Activated naive CD4-positive, alpha-beta T cell treated with Interleukin-2 at 50 U/mL for 16 hours (primary cell): ENCODE measurements at regions not wholly inside any gene's neighbourhood (a gene's known extent, or its start where the extent isn't known, plus 50 kb on each side); places are given as distances from the start of the nearest gene placed in this dataset.
"Not testable (repeated sequence)": the region's sequence is repeated elsewhere in the genome, so short reads cannot be mapped to it uniquely, and the experiment has no call there.

Source experiments
- DNase-seq: peaks from one replicate; pipeline ENCODE4 v3.0.0-alpha.2; 2020

GRCh38 chr2:171266102-171266501 is 105.4 kb upstream of the TLK1 start:
- no peak for DNase-seq

GRCh38 chr2:171261529-171261928 is 100.8 kb upstream of the TLK1 start:
- not testable (repeated sequence) for DNase-seq

- DNase-seq = peak; percentile 22
Measured at GRCh38 chr2:171260471-171261424, 100.1 kb upstream of the TLK1 start.

DNA sequence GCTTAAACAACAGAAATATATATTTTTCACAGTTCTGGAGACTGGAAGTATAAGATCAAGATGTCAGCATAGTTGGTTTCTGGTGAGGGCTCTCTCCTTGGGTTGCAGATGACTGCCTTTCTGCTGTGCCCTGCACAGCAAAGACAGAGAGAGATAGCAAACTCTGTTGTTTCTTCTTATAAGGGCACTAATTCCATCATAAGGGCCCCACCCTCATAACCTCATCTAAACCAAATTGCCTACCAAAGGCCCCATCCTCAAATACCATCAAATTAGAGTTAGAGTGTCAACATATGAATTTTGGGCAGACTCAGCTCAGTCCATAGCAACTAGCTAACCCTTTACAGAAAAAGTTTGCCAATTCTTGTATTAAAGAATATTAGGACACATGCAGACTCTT is 94.0 kb upstream of the TLK1 start:
- DNase-seq = no peak

DNA sequence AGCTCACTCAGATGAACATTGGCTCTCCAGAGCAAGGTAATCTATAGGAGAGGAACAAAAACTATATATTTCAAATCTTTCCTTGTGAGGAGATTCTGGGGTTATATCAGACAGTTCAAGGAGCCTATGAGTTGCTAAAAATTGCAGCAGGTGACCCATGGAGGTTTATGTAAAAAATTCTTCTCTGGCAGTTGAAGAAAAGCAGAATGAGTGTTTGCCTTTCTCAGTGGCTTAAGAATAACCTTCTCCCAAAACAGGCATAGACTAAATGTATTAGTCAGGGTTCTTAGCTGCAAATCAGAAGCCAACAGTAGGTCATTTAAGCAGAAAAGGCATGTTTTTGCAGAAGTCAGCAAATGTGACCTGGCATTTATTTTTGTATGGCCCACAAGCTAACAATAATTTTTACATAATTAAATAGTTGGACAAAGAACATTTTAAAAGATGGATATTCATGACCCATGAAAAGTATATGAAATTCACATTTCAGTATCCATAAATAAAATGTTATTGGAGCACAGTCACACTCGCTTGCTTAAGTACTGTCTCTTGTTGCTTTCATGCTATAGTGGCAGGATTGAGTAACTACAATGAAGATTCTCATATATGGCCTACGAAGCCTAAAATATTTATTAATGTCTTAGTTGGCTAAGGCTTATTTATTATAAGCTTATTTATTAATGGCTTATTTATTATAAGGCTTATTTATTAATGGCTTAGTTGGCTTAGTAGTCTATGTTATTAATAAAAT is 93.4 kb upstream of the TLK1 start:
- no peak for DNase-seq

DNA sequence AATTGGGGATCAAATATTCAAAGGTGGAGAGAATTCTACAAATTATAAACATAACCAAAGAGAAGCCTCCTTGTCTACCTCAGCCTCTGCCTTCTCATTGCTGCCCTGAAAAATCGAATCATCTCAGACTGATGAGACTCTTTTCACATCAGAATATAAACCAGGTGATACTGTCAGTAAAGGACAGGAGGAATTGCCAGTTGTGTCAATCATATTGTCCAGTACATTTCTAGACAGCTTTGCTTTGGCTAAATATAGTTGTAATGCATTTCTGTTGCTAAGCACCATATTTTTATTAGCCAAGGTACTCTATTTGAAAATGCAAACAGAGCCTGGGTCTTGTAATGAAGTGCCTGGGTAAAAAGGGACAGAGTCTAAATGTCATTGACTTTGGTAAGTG is 92.6 kb upstream of the TLK1 start:
- DNase-seq = no peak

GRCh38 chr2:171249689-171250088 is 89.0 kb upstream of the TLK1 start:
- no peak for DNase-seq

DNA sequence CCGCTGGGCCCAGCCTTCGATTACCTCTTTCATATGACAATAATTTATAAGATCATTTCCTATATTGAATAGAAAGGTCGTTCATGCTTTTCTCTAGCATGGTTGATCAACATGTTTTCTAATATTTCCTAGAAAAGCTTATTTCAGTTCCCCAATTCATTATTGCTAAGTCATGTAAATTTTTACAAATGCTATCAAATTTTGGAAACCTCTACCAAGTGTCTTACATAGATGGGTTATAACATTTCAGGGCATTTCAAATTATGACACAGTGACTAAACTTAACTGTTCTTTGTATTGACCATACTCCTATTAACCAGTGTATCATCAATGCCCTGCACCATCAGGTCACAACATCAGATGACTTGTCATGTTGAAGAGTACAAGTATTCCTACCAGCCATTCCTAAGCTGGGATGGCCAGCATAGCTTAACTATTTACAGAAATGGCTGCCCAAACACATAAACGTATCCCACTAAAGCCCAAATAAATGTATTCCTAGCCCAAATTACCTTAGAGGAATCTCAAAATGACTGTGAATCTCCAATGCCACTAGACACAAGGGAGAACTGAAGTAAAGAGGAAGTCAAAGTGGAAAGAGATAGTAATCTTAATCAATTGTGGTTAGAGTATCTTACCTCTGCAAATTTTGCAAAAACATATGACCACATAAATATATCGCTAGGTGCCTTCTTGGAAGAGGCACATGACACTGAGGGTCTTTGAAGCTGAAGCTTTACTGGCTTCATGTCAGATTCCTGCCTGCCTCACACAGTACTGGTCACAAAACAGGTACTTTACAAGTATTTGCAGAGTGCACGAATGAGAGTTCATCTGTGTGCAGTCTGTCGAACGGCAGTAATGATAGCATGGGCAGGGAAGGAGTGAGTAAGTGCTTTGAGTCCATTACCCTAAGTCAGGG is 87.3 kb upstream of the TLK1 start:
- DNase-seq = peak; percentile 7

GRCh38 chr2:171244970-171245782 is 84.5 kb upstream of the TLK1 start:
- DNase-seq = no peak

DNA sequence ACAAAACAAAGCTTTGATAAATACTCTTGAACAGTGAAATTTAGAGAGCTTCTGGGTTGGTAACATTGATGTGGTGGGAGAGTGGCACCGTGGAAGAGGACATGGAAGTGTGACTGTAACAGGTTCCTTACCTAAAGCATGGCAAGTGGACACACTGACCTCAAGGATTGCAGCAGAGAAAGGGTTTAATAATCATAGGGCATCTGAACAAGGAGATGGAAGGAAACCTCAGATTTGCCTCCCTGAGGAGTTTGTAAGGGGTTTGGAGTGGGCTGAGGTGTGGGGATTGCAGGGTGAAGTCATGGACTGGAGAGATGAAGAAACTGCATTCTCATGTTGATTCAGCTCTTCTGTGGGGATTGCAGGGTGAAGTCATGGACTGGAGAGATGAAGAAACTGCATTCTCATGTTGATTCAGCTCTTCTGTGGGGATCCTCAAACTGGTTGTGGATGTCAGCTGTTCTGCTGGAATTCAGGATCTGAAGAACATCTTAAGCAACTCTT is 83.8 kb upstream of the TLK1 start:
- no peak for DNase-seq

DNA sequence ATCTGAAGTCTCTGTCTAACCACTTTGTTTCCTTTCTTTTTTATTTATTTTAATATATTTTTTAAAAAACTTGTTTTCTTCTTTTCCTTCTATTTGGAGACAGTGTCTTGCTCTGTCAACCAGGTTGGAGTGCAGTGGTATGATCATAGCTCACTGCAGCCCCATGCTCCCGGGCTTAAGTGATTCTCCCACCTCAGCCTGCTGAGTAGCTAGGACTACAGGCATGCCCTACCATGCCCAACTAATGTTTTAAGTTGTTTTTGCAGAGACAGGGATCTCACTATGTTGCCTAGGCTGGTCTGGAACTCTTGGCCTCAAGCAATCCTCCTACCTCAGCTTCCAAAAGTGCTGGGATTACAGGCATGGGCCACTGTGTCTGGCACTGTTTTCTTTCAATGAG is 81.1 kb upstream of the TLK1 start:
- no peak for DNase-seq

GRCh38 chr2:171238946-171239345 is 78.3 kb upstream of the TLK1 start:
- DNase-seq = no peak

- DNase-seq = no peak
Measured at GRCh38 chr2:171237751-171238505, 77.2 kb upstream of the TLK1 start.

DNA sequence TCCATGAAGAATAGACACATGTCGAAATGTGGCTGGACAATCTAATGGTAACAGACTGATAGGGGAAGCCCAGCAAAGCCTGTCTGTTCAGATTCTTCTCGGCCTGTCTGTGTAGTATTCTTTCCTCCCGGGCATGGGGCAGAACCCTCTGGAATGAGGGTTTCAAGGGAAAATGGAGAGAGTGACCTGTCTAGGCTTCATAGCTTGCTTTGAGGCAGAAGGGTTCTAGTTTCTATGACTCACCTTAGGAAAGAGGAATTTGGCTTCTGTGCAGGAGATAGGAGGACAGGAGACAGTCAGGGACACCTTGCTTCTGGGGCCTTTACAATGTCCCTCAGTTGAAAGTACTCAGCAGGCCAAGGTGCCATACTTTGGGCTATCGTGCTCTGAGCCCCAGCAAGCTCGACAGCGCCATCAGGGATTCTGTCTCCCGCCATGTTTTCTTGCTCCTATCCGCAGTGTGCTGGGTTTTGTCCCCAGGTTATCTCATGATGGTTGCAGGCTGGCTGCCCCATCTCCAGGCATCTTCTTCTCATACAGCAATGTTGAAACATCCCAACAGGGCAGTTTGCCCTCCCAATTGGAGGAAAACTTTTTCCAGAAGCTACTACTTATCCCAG is 74.7 kb upstream of the TLK1 start:
- DNase-seq = no peak

- DNase-seq = no peak
Measured at GRCh38 chr2:171230176-171230575, 69.5 kb upstream of the TLK1 start.

GRCh38 chr2:171228826-171229225 is 68.1 kb upstream of the TLK1 start:
- no peak for DNase-seq

DNA sequence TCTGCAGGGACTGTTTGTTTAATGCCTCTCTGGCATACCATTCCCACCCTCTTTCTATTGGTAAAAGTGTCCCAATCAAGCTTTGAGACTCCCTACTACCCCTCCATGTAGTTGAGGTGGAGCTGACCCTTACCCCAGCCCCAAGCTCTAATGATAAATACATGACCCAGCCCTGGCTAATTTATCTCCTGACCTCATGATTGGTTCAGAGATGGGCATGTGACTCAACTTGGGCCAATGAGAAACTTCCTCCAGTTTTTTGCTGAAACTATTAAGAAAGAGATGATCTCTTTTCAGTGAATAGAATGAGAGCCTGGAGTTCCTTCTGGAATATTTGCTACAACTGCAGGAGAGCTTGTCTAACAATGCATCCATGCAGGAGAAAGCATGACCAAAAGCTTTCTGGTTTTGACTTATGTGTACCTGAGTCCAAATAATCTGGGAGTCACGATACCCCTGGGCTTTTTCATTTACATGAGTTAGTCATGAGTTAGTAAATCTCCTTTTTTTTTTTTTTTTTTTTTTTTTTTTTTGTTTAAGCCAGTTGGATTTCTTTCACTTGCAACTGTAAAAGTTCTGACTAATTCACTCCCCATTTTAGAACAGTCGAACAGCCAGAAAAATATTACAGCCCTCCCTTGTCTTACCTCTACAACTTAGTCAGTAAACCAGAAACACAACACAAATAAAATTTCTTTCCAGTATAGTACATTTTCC is 66.5 kb upstream of the TLK1 start:
- DNase-seq = no peak

- no peak for DNase-seq
Measured at GRCh38 chr2:171226461-171226860, 65.8 kb upstream of the TLK1 start.

DNA sequence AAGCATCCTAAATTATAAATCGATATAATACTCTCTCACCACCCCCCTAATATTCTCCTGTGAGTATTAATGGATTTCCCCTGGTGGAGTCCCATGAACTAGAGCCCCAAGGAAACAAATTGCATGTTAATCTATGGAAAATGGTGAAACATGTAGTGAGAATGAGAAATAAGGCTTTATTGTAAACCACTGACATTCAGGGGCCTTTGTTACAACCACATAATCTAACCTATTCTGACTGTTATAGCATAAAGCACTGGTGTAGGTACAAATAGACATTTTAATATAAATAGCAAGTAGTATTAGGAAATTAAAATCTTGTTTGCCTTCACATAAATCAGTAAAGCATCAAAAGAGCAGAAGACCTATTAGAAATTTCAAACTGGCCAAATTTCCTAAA is 65.3 kb upstream of the TLK1 start:
- DNase-seq = no peak
